HepG2 (cell line): ENCODE measurements at regions not wholly inside any gene's neighbourhood (a gene's known extent, or its start where the extent isn't known, plus 50 kb on each side); places are given as distances from the start of the nearest gene placed in this dataset.

Experiments used
- CBFB ChIP-seq: sonication (generic); formaldehyde crosslinking; IDR thresholded peaks from 2 replicates; pipeline ENCODE4 v1.4.0; 2020; ENCODE audit warnings: missing genetic modification reagents
- CREB1 ChIP-seq, 2 experiments: fragments of 450-650 bp in 1 of 2; IDR thresholded peaks; 2 replicates each; pipeline ENCODE4 v1.6.1; 2016 to 2017; ENCODE audit warnings: control low read depth in 1 of 2, mild to moderate bottlenecking in 1 of 2, missing compliant biosample characterization in 1 of 2, missing genetic modification characterization in 1 of 2
- EP300 ChIP-seq, 3 experiments: sonication (generic) in 1 of 3; formaldehyde crosslinking in 1 of 3; IDR thresholded peaks; 2 replicates each; pipeline versions ENCODE4 v1.5.1 to v1.6.1; 2011 to 2020; ENCODE audit warnings: low read depth in 2 of 3, low read length in 2 of 3, borderline replicate concordance in 1 of 3, improper control_type of control experiment in 1 of 3, mild to moderate bottlenecking in 1 of 3, missing genetic modification reagents in 1 of 3, moderate library complexity in 1 of 3
- NCOA1 ChIP-seq: sonication (generic); formaldehyde crosslinking; IDR thresholded peaks from 2 replicates; pipeline ENCODE4 v1.9.0; 2021; ENCODE audit warnings: missing genetic modification reagents
- PLRG1 ChIP-seq: fragments of 450-650 bp; conservative IDR thresholded peaks from 2 replicates; pipeline ENCODE4 v1.6.1; 2016
- SMAD3 ChIP-seq: sonication (generic); formaldehyde crosslinking; IDR thresholded peaks from 2 replicates; pipeline ENCODE4 v1.4.0; 2020; ENCODE audit warnings: missing genetic modification reagents
- ZFP36 ChIP-seq: fragments of 150-350 bp; IDR thresholded peaks from 2 replicates; pipeline ENCODE4 v1.6.1; 2018; ENCODE audit warnings: borderline replicate concordance, low read length, low read depth; ENCODE audit not compliant: partially characterized antibody
- ZNF576 ChIP-seq: sonication (generic); formaldehyde crosslinking; IDR thresholded peaks from 2 replicates; pipeline ENCODE4 v1.4.0; 2020; ENCODE audit warnings: mild to moderate bottlenecking, missing genetic modification reagents

GRCh38 chr5:162637481-162637880 lies 569.9 kb downstream of the GABRG2 start:
- TF ChIP-seq ZNF576 (CRISPR knock-in tag) (no peak), CBFB (no peak), CREB1 (IDR thresholded peaks at IDR 0.05) (no peak), CREB1 (CRISPR knock-in tag; IDR thresholded peaks at IDR 0.05) (no peak), ZFP36 (no peak), NCOA1 (CRISPR knock-in tag) (no peak), PLRG1 (no peak), EP300 (IDR thresholded peaks at IDR 0.05; ENCODE audit: low read depth in 2 of 2, low read length in 2 of 2) (no peak), EP300 (CRISPR knock-in tag; IDR thresholded peaks at IDR 0.05; ENCODE audit: borderline replicate concordance) (no peak), SMAD3 (CRISPR knock-in tag) (no peak)
